ENCODE measurements at regions not wholly inside any gene's neighbourhood (a gene's known extent, or its start where the extent isn't known, plus 50 kb on each side); places are given as distances from the start of the nearest gene placed in this dataset.
"Not testable (repeated sequence)": the region's sequence is repeated elsewhere in the genome, so short reads cannot be mapped to it uniquely, and the experiment has no call there.

- not testable (repeated sequence) for H2BK5ac ChIP-seq (ENCODE audit: low read depth, low read length, poor library complexity); H2BK120ac ChIP-seq (ENCODE audit: insufficient read depth, low read length, poor library complexity); H3K36me3 ChIP-seq (ENCODE audit: control insufficient read depth in 1 of 2, insufficient read depth in 2 of 2, low read length in 2 of 2); H3K4me2 ChIP-seq (ENCODE audit: low read length); H3K4me3 ChIP-seq (ENCODE audit: low read depth, low read length); H4K91ac ChIP-seq (ENCODE audit: low read depth, low read length); H2AFZ ChIP-seq (ENCODE audit: insufficient read depth, low read length, poor library complexity); H2BK12ac ChIP-seq (ENCODE audit: low read length); H4K8ac ChIP-seq (ENCODE audit: low read depth, low read length); H3K27ac ChIP-seq (ENCODE audit: low read depth, low read length); H3K4me1 ChIP-seq (ENCODE audit: control insufficient read depth in 1 of 2, insufficient read depth in 2 of 2, low read length in 2 of 2); H3K23ac ChIP-seq (ENCODE audit: low read length); H3K27me3 ChIP-seq (ENCODE audit: insufficient read depth, low read length); H3K18ac ChIP-seq (ENCODE audit: low read length); H3K4ac ChIP-seq (ENCODE audit: low read depth, low read length); H3K79me1 ChIP-seq (ENCODE audit: low read length); H3K79me2 ChIP-seq (ENCODE audit: control insufficient read depth, insufficient read depth, low read length, poor library complexity); H3K9me3 ChIP-seq (ENCODE audit: insufficient read depth, low read depth, low read length); H4K12ac ChIP-seq (ENCODE audit: low read depth, low read length); H2AK5ac ChIP-seq (ENCODE audit: low read length); H3K14ac ChIP-seq (ENCODE audit: low read length); DNase-seq; H3K9ac ChIP-seq (ENCODE audit: low read length)
- WGBS (ENCODE audit: extremely low coverage, insufficient coverage, insufficient read length) = no CpG with 5 or more reads among the region's 2 CpGs
These were observed 473.9 kb upstream of the SOX9 start for GRCh38 chr17:71646890-71647289.

- not testable (repeated sequence) for H3K18ac ChIP-seq (ENCODE audit: low read length); H2BK5ac ChIP-seq (ENCODE audit: low read depth, low read length, poor library complexity); H3K79me2 ChIP-seq (ENCODE audit: control insufficient read depth, insufficient read depth, low read length, poor library complexity); H2AFZ ChIP-seq (ENCODE audit: insufficient read depth, low read length, poor library complexity); H2BK12ac ChIP-seq (ENCODE audit: low read length); H2BK120ac ChIP-seq (ENCODE audit: insufficient read depth, low read length, poor library complexity); H3K14ac ChIP-seq (ENCODE audit: low read length); H3K4me1 ChIP-seq (ENCODE audit: control insufficient read depth in 1 of 2, insufficient read depth in 2 of 2, low read length in 2 of 2); H3K9me3 ChIP-seq (ENCODE audit: insufficient read depth, low read depth, low read length); H2AK5ac ChIP-seq (ENCODE audit: low read length); H3K23ac ChIP-seq (ENCODE audit: low read length); H3K4me3 ChIP-seq (ENCODE audit: low read depth, low read length); H4K12ac ChIP-seq (ENCODE audit: low read depth, low read length); H3K4me2 ChIP-seq (ENCODE audit: low read length); H3K27ac ChIP-seq (ENCODE audit: low read depth, low read length); H3K36me3 ChIP-seq (ENCODE audit: control insufficient read depth in 1 of 2, insufficient read depth in 2 of 2, low read length in 2 of 2); H3K27me3 ChIP-seq (ENCODE audit: insufficient read depth, low read length); H4K91ac ChIP-seq (ENCODE audit: low read depth, low read length); H3K79me1 ChIP-seq (ENCODE audit: low read length); DNase-seq; H3K4ac ChIP-seq (ENCODE audit: low read depth, low read length); H4K8ac ChIP-seq (ENCODE audit: low read depth, low read length); H3K9ac ChIP-seq (ENCODE audit: low read length)
- WGBS (ENCODE audit: extremely low coverage, insufficient coverage, insufficient read length) = no CpG with 5 or more reads among the region's 2 CpGs
These were observed 472.5 kb upstream of the SOX9 start for GRCh38 chr17:71648342-71648741.

GRCh38 chr17:71649941-71650350 lies 470.9 kb upstream of the SOX9 start:
- no peaks in the 10 kb centered on the region for H3K4me1 ChIP-seq (ENCODE audit: control insufficient read depth in 1 of 2, insufficient read depth in 2 of 2, low read length in 2 of 2)
- H3K18ac ChIP-seq (ENCODE audit: low read length) = no peak overlapping the region
- H3K9me3 ChIP-seq (ENCODE audit: insufficient read depth, low read depth, low read length) = no peaks in the 10 kb centered on the region
- no peak overlapping the region for H3K14ac ChIP-seq (ENCODE audit: low read length)
- H3K36me3 ChIP-seq (ENCODE audit: control insufficient read depth in 1 of 2, insufficient read depth in 2 of 2, low read length in 2 of 2) = no peaks in the 10 kb centered on the region
- no peak overlapping the region for H4K91ac ChIP-seq (ENCODE audit: low read depth, low read length)
- H3K27me3 ChIP-seq (ENCODE audit: insufficient read depth, low read length) = no peaks in the 10 kb centered on the region
- no peak overlapping the region for H2AK5ac ChIP-seq (ENCODE audit: low read length)
- H3K4me2 ChIP-seq (ENCODE audit: low read length) = no peak overlapping the region
- H3K9ac ChIP-seq (ENCODE audit: low read length) = no peak overlapping the region
- H3K23ac ChIP-seq (ENCODE audit: low read length) = no peak overlapping the region
- H3K27ac ChIP-seq (ENCODE audit: low read depth, low read length) = peak overlapping the region; percentile 46
- H4K12ac ChIP-seq (ENCODE audit: low read depth, low read length) = no peak overlapping the region
- no peak overlapping the region for H2BK120ac ChIP-seq (ENCODE audit: insufficient read depth, low read length, poor library complexity)
- H2AFZ ChIP-seq (ENCODE audit: insufficient read depth, low read length, poor library complexity) = no peak overlapping the region
- no peak overlapping the region for H3K4me3 ChIP-seq (ENCODE audit: low read depth, low read length)
- H2BK5ac ChIP-seq (ENCODE audit: low read depth, low read length, poor library complexity) = no peak overlapping the region
- no peak overlapping the region for H4K8ac ChIP-seq (ENCODE audit: low read depth, low read length)
- H3K4ac ChIP-seq (ENCODE audit: low read depth, low read length) = no peak overlapping the region
- no peak overlapping the region for H2BK12ac ChIP-seq (ENCODE audit: low read length)
- no peaks in the 10 kb centered on the region for H3K79me1 ChIP-seq (ENCODE audit: low read length)
- H3K79me2 ChIP-seq (ENCODE audit: control insufficient read depth, insufficient read depth, low read length, poor library complexity) = no peaks in the 10 kb centered on the region
- no peak for DNase-seq

- Histone ChIP-seq H3K36me3 (ENCODE audit: control insufficient read depth in 1 of 2, insufficient read depth in 2 of 2, low read length in 2 of 2) (no peaks in the 10 kb centered on the region), H3K4me1 (ENCODE audit: control insufficient read depth in 1 of 2, insufficient read depth in 2 of 2, low read length in 2 of 2) (no peaks in the 10 kb centered on the region), H3K4me2 (ENCODE audit: low read length) (no peak overlapping the region), H3K4me3 (ENCODE audit: low read depth, low read length) (no peak overlapping the region), H2BK120ac (ENCODE audit: insufficient read depth, low read length, poor library complexity) (no peak overlapping the region), H4K8ac (ENCODE audit: low read depth, low read length) (no peak overlapping the region), H2BK5ac (ENCODE audit: low read depth, low read length, poor library complexity) (no peak overlapping the region), H3K79me1 (ENCODE audit: low read length) (peaks cover 2% of the 10 kb centered on the region), H3K4ac (ENCODE audit: low read depth, low read length) (no peak overlapping the region), H3K23ac (ENCODE audit: low read length) (no peak overlapping the region), H4K12ac (ENCODE audit: low read depth, low read length) (no peak overlapping the region), H3K27me3 (ENCODE audit: insufficient read depth, low read length) (no peaks in the 10 kb centered on the region), H3K9me3 (ENCODE audit: insufficient read depth, low read depth, low read length) (no peaks in the 10 kb centered on the region), H3K18ac (ENCODE audit: low read length) (no peak overlapping the region), H2BK12ac (ENCODE audit: low read length) (no peak overlapping the region), H2AK5ac (ENCODE audit: low read length) (no peak overlapping the region), H3K9ac (ENCODE audit: low read length) (no peak overlapping the region), H3K27ac (ENCODE audit: low read depth, low read length) (no peak overlapping the region), H3K79me2 (ENCODE audit: control insufficient read depth, insufficient read depth, low read length, poor library complexity) (no peaks in the 10 kb centered on the region), H3K14ac (ENCODE audit: low read length) (no peak overlapping the region), H4K91ac (ENCODE audit: low read depth, low read length) (no peak overlapping the region), H2AFZ (ENCODE audit: insufficient read depth, low read length, poor library complexity) (no peak overlapping the region)
- DNase-seq = no peak
These were observed 465.3 kb upstream of the SOX9 start for GRCh38 chr17:71655542-71655941.
